Osteocyte (in vitro differentiated cells): ENCODE measurements at regions not wholly inside any gene's neighbourhood (a gene's known extent, or its start where the extent isn't known, plus 50 kb on each side); places are given as distances from the start of the nearest gene placed in this dataset.

Experiments used
- DNase-seq: peaks from one replicate; pipeline ENCODE4 v3.0.0; 2021; ENCODE audit warnings: mixed read lengths; ENCODE audit not compliant: unreplicated experiment; ENCODE audit errors: extremely low spot score
- H3K27ac Mint-ChIP-seq: one replicate; pipeline ENCODE4 v1.8.0; 2021; ENCODE audit warnings: mild to moderate bottlenecking, mixed read lengths; ENCODE audit not compliant: unreplicated experiment
- H3K27me3 Mint-ChIP-seq: one replicate; pipeline ENCODE4 v1.8.0; 2021; ENCODE audit warnings: mixed read lengths; ENCODE audit not compliant: unreplicated experiment
- H3K36me3 Mint-ChIP-seq: one replicate; pipeline ENCODE4 v1.8.0; 2021; ENCODE audit warnings: mixed read lengths; ENCODE audit not compliant: unreplicated experiment
- H3K4me1 Mint-ChIP-seq: one replicate; pipeline ENCODE4 v1.8.0; 2021; ENCODE audit warnings: mixed read lengths; ENCODE audit not compliant: unreplicated experiment
- H3K4me3 Mint-ChIP-seq: one replicate; pipeline ENCODE4 v1.8.0; 2021; ENCODE audit warnings: mild to moderate bottlenecking, moderate library complexity, mixed read lengths; ENCODE audit not compliant: unreplicated experiment
- H3K9me3 Mint-ChIP-seq: one replicate; pipeline ENCODE4 v1.8.0; 2021; ENCODE audit warnings: mixed read lengths; ENCODE audit not compliant: unreplicated experiment
- CTCF ChIP-seq: fragments of 200-600 bp; sonication (generic); IDR thresholded peaks from 2 replicates; pipeline ENCODE4 v1.5.0; 2021; ENCODE audit warnings: antibody characterized with exemption, mild to moderate bottlenecking, moderate library complexity

- TF ChIP-seq CTCF, result no peak
- Mint-ChIP-seq H3K9me3 (peaks cover 7% of the 10 kb centered on the region), H3K4me1 (peaks cover 1% of the 10 kb centered on the region), H3K27me3 (no peaks in the 10 kb centered on the region), H3K4me3 (no peak overlapping the region), H3K27ac (no peak overlapping the region), H3K36me3 (no peaks in the 10 kb centered on the region)
- no peak for DNase-seq
Observed at GRCh38 chr5:163193886-163194285, 243.5 kb upstream of the CCNG1 start.

DNA sequence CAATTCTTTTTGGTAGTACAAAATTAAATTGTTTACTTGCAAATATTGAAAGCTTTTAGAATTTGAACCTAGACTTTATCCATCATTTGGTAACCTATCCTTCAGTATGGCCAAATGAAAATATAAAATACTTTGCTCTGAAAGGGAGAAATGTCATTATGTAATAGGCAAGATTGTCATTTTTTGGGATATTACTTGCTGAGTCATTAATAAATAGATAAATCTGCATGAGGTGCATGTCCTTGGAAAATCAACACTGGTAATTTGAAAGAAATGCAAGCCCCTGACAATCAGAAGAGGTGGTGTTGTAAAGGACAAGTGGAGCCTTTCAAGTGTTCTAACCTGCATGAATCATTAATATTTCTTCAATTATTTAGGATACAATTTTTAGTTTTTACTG is 231.8 kb upstream of the CCNG1 start:
- no peaks in the 10 kb centered on the region for H3K27me3 Mint-ChIP-seq
- DNase-seq, result no peak
- H3K4me3 Mint-ChIP-seq, result no peak overlapping the region
- H3K27ac Mint-ChIP-seq, result no peak overlapping the region
- H3K36me3 Mint-ChIP-seq, result no peaks in the 10 kb centered on the region
- no peak for TF ChIP-seq CTCF
- no peaks in the 10 kb centered on the region for H3K4me1 Mint-ChIP-seq
- H3K9me3 Mint-ChIP-seq, result peaks cover 2% of the 10 kb centered on the region

GRCh38 chr5:163221581-163221980 is 215.8 kb upstream of the CCNG1 start:
- Mint-ChIP-seq H3K36me3 (no peaks in the 10 kb centered on the region), H3K27me3 (no peaks in the 10 kb centered on the region), H3K27ac (no peak overlapping the region)

GRCh38 chr5:163222982-163223381 is 214.4 kb upstream of the CCNG1 start:
- no peak for TF ChIP-seq CTCF
- no peaks in the 10 kb centered on the region for H3K36me3 Mint-ChIP-seq
- H3K27ac Mint-ChIP-seq, result no peak overlapping the region
- DNase-seq, result no peak
- H3K4me3 Mint-ChIP-seq, result no peak overlapping the region
- no peaks in the 10 kb centered on the region for H3K4me1 Mint-ChIP-seq
- no peaks in the 10 kb centered on the region for H3K9me3 Mint-ChIP-seq
- no peaks in the 10 kb centered on the region for H3K27me3 Mint-ChIP-seq

More at GRCh38 chr5:163221581-163221980, 215.8 kb upstream of the CCNG1 start:
- Mint-ChIP-seq H3K9me3 (no peaks in the 10 kb centered on the region), H3K4me3 (no peak overlapping the region), H3K4me1 (no peaks in the 10 kb centered on the region)
- no peak for DNase-seq
- TF ChIP-seq CTCF, result no peak

- no peak for DNase-seq
- no peaks in the 10 kb centered on the region for H3K9me3 Mint-ChIP-seq
- H3K27ac Mint-ChIP-seq, result no peak overlapping the region
- H3K36me3 Mint-ChIP-seq, result no peaks in the 10 kb centered on the region
- peaks cover 17% of the 10 kb centered on the region for H3K4me1 Mint-ChIP-seq
- H3K27me3 Mint-ChIP-seq, result no peaks in the 10 kb centered on the region
- TF ChIP-seq CTCF, result no peak
- H3K4me3 Mint-ChIP-seq, result no peak overlapping the region
Observed at GRCh38 chr5:163244445-163244987, 192.9 kb upstream of the CCNG1 start.
